HCT116 (cell line): ENCODE measurements at regions not wholly inside any gene's neighbourhood (a gene's known extent, or its start where the extent isn't known, plus 50 kb on each side); places are given as distances from the start of the nearest gene placed in this dataset.

Experiments used
- CEBPB ChIP-seq: IDR thresholded peaks from 2 replicates; pipeline ENCODE4 v1.6.1; 2012; ENCODE audit warnings: low read depth
- CTCF ChIP-seq, 3 experiments: fragments of 200-600 bp in 1 of 3; sonication (generic) in 1 of 3; IDR thresholded peaks in 2 of 3; conservative IDR thresholded peaks in 1 of 3; 2 replicates each; pipeline ENCODE4 v1.5.1; 2012 to 2017; ENCODE audit warnings: low read depth in 2 of 3, low read length in 2 of 3, antibody characterized with exemption in 1 of 3, borderline replicate concordance in 1 of 3, control low read depth in 1 of 3, mild to moderate bottlenecking in 1 of 3, mixed read lengths in 1 of 3, mixed run types in 1 of 3, moderate library complexity in 1 of 3; ENCODE audit not compliant: insufficient read depth in 1 of 3
- EZH2 ChIP-seq: fragments of 200-600 bp; sonication (generic); IDR thresholded peaks from 2 replicates; pipeline ENCODE4 v1.6.1; 2017; ENCODE audit warnings: antibody characterized with exemption, mixed run types
- EZH2phosphoT487 ChIP-seq: fragments of 200-600 bp; IDR thresholded peaks from 2 replicates; pipeline ENCODE4 v1.6.1; 2018; ENCODE audit warnings: antibody characterized with exemption, borderline replicate concordance
- JUND ChIP-seq: IDR thresholded peaks from 2 replicates; pipeline ENCODE4 v1.6.1; 2012
- POLR2A ChIP-seq: IDR thresholded peaks from 2 replicates; pipeline ENCODE4 v1.7.0; 2011; ENCODE audit warnings: borderline replicate concordance; ENCODE audit not compliant: insufficient read depth, insufficient read length; ENCODE audit errors: extremely low read depth
- POLR2AphosphoS5 ChIP-seq: IDR thresholded peaks from 2 replicates; pipeline ENCODE4 v1.6.1; 2011; ENCODE audit warnings: mild to moderate bottlenecking, low read depth, low read length, moderate library complexity
- RAD21 ChIP-seq: IDR thresholded peaks from 2 replicates; pipeline ENCODE4 v1.6.1; 2012; ENCODE audit warnings: low read depth, mild to moderate bottlenecking
- YY1 ChIP-seq: IDR thresholded peaks from 2 replicates; pipeline ENCODE4 v1.6.1; 2011; ENCODE audit warnings: low read length, low read depth, moderate library complexity, mild to moderate bottlenecking; ENCODE audit not compliant: insufficient replicate concordance; ENCODE audit errors: extremely low read depth
- TF ChIP-seq, protein P1 (sequence below): IDR thresholded peaks from 2 replicates; pipeline ENCODE4 v1.6.1; 2012
- TF ChIP-seq, protein P2 (sequence below): IDR thresholded peaks from 2 replicates; pipeline ENCODE4 v1.6.1; 2011; ENCODE audit warnings: mild to moderate bottlenecking, low read length, moderate library complexity; ENCODE audit not compliant: insufficient replicate concordance; ENCODE audit errors: extremely low read depth

DNA sequence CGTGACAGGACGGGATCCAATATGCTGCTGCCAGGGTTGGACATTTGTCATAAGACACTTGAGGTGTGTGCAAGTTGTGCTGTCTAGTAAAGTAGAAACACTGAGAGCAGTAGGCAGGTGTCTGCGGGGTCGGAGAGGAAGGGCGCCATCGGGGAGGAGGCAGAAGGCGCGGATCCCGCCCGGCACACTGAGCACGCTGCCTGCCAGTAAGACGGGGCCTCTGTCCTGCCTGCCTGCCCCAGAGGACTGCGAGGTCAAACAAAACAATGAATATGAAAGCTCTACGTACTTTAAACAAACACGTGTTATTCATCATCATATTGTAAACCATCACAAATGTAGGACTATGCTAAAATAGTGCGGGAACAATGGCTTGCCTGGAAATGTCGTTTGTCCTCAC is 349.3 kb upstream of the SALL3 start:
- TF ChIP-seq CTCF (IDR thresholded peaks at IDR 0.05 in 2 of 3, conservative IDR thresholded peaks at IDR 0.05 in 1 of 3; ENCODE audit: borderline replicate concordance in 1 of 3, insufficient read depth in 1 of 3, low read depth in 2 of 3, low read length in 2 of 3) (no peak), CEBPB (no peak), POLR2A (no peak), POLR2AphosphoS5 (no peak), EZH2phosphoT487 (no peak), JUND (no peak), EZH2 (no peak), RAD21 (no peak), YY1 (no peak)
- TF ChIP-seq, protein P1, sequence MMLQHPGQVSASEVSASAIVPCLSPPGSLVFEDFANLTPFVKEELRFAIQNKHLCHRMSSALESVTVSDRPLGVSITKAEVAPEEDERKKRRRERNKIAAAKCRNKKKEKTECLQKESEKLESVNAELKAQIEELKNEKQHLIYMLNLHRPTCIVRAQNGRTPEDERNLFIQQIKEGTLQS = no peak
- TF ChIP-seq, protein P2, sequence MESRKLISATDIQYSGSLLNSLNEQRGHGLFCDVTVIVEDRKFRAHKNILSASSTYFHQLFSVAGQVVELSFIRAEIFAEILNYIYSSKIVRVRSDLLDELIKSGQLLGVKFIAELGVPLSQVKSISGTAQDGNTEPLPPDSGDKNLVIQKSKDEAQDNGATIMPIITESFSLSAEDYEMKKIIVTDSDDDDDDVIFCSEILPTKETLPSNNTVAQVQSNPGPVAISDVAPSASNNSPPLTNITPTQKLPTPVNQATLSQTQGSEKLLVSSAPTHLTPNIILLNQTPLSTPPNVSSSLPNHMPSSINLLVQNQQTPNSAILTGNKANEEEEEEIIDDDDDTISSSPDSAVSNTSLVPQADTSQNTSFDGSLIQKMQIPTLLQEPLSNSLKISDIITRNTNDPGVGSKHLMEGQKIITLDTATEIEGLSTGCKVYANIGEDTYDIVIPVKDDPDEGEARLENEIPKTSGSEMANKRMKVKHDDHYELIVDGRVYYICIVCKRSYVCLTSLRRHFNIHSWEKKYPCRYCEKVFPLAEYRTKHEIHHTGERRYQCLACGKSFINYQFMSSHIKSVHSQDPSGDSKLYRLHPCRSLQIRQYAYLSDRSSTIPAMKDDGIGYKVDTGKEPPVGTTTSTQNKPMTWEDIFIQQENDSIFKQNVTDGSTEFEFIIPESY = no peak
